ENCODE measurements at regions not wholly inside any gene's neighbourhood (a gene's known extent, or its start where the extent isn't known, plus 50 kb on each side); places are given as distances from the start of the nearest gene placed in this dataset.

DNA sequence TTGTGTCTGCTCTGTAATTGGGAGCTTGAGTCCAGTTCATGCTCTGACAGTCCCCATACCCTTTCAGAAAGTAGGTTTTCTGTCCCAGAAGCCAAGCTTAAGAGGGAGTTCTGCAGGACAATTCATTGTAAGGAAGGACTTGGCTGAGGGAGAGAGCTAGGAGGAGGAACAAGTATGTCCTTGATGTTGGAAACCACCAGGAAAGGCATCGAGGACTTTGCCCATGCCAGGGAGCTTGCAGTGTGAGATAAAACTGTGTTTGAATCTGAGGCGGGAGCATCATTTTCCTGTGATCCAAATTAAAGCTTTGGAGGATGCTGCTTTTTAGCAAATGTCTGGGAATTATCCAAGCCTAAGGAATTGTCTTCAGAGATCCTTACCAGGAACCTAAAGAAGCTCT lies 175.3 kb downstream of the EMP1 start:
- no peak for TF ChIP-seq POLR2A (IDR thresholded peaks at IDR 0.05; ENCODE audit: low read length)
- no peak for TF ChIP-seq GATA1 (IDR thresholded peaks at IDR 0.05; ENCODE audit: low read depth, low read length)
- DNase-seq: no peak

DNA sequence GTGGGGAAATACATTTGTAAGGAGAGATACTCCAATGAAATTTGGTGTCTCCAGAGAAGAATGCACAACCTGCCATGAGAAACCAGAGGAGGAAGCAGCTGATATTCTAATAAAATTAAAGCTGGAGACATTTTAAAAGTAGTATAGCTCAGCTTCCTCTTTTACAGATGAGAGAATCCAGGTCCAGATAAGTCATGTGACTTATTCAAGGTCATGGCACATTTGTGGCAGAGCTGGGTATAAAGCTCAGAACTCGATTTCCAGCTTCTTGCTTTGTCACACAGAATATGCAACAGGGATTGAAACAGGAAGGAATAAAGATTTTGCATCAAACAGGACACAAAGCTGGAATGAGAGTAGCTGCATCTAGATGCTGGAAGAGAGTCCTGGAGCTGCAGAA lies 174.8 kb downstream of the EMP1 start:
- no peak for TF ChIP-seq GATA1 (IDR thresholded peaks at IDR 0.05; ENCODE audit: low read depth, low read length)
- TF ChIP-seq POLR2A (IDR thresholded peaks at IDR 0.05; ENCODE audit: low read length): no peak
- no peak for DNase-seq

DNA sequence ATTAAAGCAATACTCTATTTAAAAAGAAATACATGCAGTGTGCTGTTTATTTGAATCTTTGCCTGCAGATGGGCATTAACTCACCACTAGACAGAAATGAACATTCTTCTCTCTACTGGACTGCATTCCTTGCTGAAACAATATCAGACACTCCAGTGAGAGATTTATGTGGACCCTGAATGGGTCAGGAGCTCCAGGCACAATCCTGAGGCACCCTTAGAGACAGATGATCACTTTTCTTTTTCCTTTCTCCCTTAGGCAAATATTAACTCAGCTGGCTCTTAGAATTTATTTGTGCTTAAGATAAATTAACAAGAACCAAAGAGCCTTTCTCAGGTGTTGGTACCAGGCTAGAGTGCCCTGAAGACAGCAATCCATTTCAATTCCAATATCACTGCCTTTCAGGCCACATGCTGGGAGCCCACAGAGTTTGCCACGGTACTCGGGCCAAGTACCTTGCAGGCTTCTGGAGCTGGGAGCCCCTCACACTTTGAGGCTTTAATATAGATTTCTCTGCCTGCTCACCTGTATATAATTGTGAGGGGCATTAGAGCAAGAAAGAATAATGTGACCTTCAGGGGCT lies 173.0 kb downstream of the EMP1 start:
- TF ChIP-seq GATA1 (IDR thresholded peaks at IDR 0.05; ENCODE audit: low read depth, low read length) (no peak), POLR2A (IDR thresholded peaks at IDR 0.05; ENCODE audit: low read length) (no peak)
- no peak for DNase-seq

DNA sequence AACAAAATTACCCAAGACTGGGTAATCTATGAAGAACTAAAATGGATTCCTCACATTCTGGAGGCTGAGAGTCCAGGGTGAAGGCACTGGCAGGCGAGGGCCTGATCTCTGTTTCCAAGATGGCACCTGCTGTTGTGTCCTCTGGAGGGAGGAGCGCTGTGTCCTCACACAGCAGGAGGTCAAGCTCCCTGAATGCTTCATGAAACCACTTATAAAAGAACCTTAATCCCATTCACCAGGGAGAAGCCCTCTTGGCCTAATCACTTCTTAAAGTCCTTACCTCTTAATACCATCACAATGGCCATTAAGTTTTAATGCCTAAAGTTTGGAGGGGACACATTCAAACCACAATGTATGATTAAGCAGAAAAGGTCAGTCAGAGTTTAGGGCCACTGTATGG lies 172.4 kb downstream of the EMP1 start:
- no peak for DNase-seq
- TF ChIP-seq GATA1 (IDR thresholded peaks at IDR 0.05; ENCODE audit: low read depth, low read length): no peak
- no peak for TF ChIP-seq POLR2A (IDR thresholded peaks at IDR 0.05; ENCODE audit: low read length)

DNA sequence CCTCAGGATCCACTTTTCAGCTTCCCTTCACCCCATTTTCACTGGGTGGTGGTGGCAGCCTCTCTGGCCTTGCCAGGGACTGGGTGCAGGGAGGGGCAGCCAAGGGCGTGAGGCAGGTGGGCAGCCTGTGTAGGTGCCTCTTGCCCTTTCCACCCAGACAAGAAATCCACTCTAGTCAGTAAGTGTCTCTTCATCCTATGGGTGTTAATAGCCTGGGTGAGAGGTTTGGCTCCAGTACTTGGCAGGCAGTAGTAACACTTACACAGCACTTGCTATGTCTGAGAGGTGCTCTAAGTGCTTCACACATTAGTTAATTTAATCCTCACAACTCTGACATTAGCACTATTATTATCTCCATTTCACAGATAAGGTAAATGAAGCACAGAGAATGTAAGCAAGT lies 171.9 kb downstream of the EMP1 start:
- TF ChIP-seq POLR2A (IDR thresholded peaks at IDR 0.05; ENCODE audit: low read length) (no peak), GATA1 (IDR thresholded peaks at IDR 0.05; ENCODE audit: low read depth, low read length) (no peak)
- no peak for DNase-seq

DNA sequence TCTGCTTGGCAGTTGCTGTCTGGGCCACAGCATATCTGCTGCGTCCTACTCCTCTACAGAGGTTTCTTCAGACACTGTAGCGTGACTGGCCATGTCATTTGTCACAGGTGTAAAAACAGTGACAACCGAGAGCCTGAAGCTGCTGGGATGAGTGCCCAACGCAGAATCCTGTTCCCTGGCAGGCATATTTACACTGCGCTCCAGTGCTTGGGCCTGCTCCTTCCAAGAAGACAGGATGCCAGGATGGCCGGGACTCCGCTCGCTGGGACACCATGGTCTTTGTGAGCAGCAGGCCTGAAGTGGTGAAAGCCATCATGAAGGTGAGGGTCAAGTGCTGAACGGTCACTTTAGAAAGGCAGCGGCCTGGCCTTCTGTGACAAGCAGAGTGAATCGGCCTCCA lies 171.4 kb downstream of the EMP1 start:
- TF ChIP-seq POLR2A (IDR thresholded peaks at IDR 0.05; ENCODE audit: low read length) (no peak), GATA1 (IDR thresholded peaks at IDR 0.05; ENCODE audit: low read depth, low read length) (no peak)
- DNase-seq: no peak

DNA sequence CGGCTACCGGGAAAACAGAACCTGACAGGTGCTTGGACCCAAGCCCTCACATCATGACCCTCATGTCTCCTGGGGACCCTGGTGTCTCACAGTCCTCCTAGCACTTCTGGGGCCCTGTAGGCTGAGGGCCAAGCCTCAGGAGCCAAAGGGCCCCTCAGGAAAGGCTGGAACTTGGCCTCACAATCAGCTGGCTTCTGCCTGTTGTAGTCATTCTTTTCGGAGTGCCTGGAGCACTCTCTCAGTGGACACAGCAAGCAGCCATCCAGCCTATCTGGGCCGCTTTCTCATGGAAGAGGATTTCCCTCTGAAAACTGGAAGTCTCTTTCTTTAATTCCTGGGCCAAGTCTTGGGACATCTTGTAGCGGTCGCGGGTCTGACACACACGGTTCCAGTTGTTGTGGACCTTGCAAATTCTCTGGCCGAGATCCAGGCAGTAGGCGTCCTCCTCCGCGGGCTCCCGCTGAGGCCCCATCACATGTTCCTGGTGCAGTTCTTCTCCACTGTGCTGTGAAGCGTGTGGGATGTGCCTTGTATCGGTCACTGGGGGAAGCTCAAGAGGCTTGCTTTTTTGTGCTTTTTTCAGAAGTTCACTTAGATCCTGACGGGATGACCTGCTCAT lies 169.3 kb downstream of the EMP1 start:
- DNase-seq: no peak
- no peak for TF ChIP-seq POLR2A (IDR thresholded peaks at IDR 0.05; ENCODE audit: low read length)
- TF ChIP-seq GATA1 (IDR thresholded peaks at IDR 0.05; ENCODE audit: low read depth, low read length): no peak

DNA sequence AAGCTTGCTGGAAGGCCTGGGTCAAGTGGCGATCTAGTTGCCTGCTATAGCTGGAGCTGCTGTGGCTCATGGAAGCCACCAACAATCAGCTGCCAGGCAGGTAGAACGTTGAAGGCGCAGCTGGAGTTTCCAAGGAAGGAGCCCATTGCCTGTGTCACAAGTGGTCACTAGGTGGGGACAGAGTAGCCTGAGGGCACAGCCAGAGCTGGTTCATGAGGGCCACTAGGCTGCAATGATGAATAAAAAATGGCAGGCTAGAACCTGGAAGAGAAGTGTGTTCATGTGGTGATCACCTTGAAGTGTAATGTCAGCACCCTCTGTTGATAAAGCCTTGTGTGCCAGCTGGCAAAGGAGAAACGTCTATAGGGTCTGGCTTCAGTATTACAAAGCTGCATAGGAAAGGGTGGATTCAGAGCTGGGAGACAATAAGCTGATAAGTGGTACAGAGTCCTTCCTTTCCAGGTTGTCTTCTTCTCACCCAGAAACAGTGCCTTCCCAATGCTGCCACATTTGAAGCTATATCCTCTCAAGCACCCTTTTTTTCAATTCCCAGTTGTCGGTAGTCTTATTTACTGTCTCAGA lies 165.8 kb downstream of the EMP1 start:
- peak; percentile 44 to 66 for DNase-seq
- TF ChIP-seq POLR2A (IDR thresholded peaks at IDR 0.05; ENCODE audit: low read length) (no peak), GATA1 (IDR thresholded peaks at IDR 0.05; ENCODE audit: low read depth, low read length) (no peak)

DNA sequence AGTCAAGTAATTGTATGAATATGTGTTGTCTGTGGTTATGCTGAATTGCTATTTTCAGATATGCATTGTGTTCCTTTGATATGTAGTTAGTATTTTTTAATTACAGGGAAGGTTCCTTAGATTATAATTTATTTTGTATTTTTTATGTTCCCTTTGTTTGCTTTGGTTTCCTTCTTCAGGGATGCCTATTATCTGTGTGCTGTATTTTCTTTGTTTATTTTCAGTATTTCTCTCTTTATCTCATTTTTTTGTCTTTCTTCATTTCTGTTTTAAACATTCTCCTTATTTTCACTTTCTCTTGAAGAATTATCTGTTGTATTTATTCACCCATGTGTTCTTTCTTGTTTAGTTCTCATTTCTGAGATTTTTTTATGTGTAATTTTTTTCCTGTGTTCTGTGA lies 163.1 kb downstream of the EMP1 start:
- TF ChIP-seq GATA1 (IDR thresholded peaks at IDR 0.05; ENCODE audit: low read depth, low read length) (no peak), POLR2A (IDR thresholded peaks at IDR 0.05; ENCODE audit: low read length) (no peak)

DNA sequence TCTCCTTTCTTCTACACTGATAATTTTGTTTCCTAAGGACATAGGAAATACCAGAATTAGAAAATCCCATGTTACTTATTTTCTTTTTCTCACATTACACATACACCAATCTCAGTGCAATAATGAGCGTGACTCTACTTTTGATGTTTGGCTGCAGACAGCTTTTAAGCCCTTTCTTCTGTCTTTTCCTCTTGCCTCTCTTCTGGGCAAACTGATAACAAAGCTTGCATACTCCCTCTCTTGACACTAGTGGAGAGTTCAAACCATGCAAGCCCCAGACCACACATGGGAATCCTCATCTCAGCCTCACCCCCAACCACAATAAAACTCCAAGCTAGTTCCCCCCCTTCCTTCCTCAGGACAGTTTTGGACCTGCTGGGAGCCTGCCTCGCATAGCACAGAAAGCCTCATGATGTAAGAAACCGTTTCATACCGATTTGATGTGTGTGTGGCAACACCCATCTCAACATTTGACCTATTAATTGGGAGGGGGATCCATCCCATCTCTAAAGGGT lies 161.9 kb downstream of the EMP1 start:
- no peak for DNase-seq
- TF ChIP-seq GATA1 (IDR thresholded peaks at IDR 0.05; ENCODE audit: low read depth, low read length): no peak
- TF ChIP-seq POLR2A (IDR thresholded peaks at IDR 0.05; ENCODE audit: low read length): no peak

More for the DNA sequence above, 163.1 kb downstream of the EMP1 start:
- no peak for DNase-seq

DNA sequence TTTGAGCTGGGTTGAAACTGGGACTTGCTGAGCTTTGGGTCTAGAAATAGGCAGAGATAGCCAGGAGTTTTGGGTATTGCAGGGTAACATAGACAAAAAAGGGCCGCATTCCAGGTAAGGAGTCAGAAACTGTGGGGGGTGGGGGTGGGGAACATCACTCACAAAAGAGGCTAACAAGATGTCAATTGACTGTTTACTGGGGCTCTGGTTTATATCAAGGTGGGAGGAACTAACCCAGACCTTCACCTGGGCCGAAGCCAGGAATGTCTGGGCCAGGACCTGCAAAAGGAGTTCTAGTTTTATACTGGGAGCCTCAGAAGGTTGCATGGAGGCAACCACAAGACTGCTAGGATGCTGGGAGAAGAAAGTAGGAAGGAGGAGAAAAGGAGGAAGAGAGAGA lies 154.4 kb downstream of the EMP1 start:
- DNase-seq: no peak
- no peak for TF ChIP-seq POLR2A (IDR thresholded peaks at IDR 0.05; ENCODE audit: low read length)
- no peak for TF ChIP-seq GATA1 (IDR thresholded peaks at IDR 0.05; ENCODE audit: low read depth, low read length)

DNA sequence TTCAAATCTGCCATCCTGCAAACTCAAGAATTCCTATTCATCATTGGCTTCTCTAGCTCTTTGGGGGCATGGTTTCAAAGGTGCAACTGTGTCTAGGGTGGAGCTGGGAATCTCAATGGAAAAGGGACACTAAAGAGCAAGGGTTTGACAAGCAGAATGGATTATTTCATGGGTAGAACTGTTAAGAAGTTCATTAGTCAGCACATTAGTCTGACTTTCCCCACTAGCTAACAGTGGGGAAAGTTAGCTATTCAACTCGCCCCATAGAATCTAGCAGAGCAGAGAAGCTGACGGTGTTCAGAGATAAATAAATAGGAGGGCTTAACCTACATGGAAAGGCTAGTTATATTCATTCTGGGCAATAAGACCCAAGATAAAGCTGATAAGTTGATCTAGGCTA lies 153.9 kb downstream of the EMP1 start:
- no peak for DNase-seq
- no peak for TF ChIP-seq POLR2A (IDR thresholded peaks at IDR 0.05; ENCODE audit: low read length)
- TF ChIP-seq GATA1 (IDR thresholded peaks at IDR 0.05; ENCODE audit: low read depth, low read length): no peak

DNA sequence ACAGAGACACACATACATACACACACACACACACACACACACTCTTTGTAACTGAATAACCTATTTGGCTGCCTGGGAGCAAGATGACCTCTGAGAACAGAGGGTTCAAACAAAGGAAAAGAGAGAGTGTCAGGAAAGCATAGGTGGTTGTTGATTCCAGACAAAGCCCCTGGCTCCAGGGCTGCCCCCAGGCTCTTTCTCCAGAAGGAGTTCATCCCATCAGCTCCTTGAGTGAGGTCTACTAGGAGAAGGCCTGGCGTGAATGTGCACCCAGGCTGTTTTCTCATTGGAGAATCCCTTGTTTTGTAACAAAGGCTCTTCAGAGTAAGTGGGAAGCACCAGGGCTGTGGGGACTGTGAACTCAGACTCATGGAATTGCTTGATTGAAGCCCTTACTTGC lies 151.9 kb downstream of the EMP1 start:
- TF ChIP-seq GATA1 (IDR thresholded peaks at IDR 0.05; ENCODE audit: low read depth, low read length) (no peak), POLR2A (IDR thresholded peaks at IDR 0.05; ENCODE audit: low read length) (no peak)
- no peak for DNase-seq

DNA sequence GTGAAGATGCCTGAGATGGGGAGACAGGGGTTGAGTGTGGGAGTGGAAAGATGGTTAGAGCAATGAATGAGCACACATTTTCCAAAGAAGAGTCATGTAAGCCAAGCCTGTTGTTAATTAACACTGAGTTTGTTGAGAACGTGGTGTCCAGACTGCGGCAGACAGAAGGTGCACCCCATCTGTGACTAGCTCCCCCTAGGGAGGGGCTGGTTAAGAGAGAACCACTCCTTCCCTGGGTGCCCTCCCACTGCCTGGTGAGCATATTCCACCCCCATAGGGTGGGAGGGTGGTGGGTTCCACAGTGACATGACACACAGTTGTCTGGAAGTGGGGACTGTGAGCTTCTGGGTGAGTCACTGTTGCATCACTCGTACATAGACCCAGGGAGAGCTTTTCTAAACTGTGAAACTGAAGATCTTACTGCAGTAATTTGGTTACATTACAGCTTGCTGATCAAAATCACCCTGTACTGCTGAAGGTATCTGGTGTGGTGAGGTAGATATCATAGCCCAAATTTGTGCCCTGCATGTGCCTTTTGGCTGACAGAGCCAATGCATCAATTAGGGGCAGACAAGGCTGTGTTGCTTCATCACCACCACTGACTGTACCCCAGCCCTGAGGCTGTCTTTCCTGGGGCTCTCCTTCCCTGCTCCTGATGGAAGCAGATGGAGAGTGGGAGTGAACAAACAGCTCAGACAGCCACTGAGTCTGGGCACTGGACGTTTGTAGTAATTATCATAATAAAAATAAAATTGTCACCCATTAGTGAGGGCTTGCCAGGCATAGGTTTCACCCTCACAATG lies 150.9 kb downstream of the EMP1 start:
- TF ChIP-seq GATA1 (IDR thresholded peaks at IDR 0.05; ENCODE audit: low read depth, low read length) (no peak), POLR2A (IDR thresholded peaks at IDR 0.05; ENCODE audit: low read length) (no peak)
- DNase-seq: no peak

Measured in erythroblast (primary cell).